WERI-Rb-1 (cell line): ENCODE measurements at regions not wholly inside any gene's neighbourhood (a gene's known extent, or its start where the extent isn't known, plus 50 kb on each side); places are given as distances from the start of the nearest gene placed in this dataset.

ENCODE experiments used
- DNase-seq: peaks from one replicate; pipeline ENCODE4 v3.0.0-alpha.2; 2020
- H3K27ac ChIP-seq: fragments of 250-450 bp; sonication (Bioruptor Pico); 2 replicates; pipeline ENCODE4 v1.5.1; 2020; ENCODE audit warnings: mild to moderate bottlenecking, moderate library complexity
- H3K27me3 ChIP-seq: fragments of 250-450 bp; sonication (Bioruptor Pico); 2 replicates; pipeline ENCODE4 v1.5.1; 2021; ENCODE audit warnings: mild to moderate bottlenecking, low read depth, moderate library complexity; ENCODE audit not compliant: insufficient read depth, severe bottlenecking
- H3K36me3 ChIP-seq: fragments of 250-450 bp; sonication (Bioruptor Pico); 2 replicates; pipeline ENCODE4 v1.5.1; 2020; ENCODE audit warnings: mild to moderate bottlenecking, moderate library complexity
- H3K4me3 ChIP-seq: 2 replicates; pipeline ENCODE4 v1.5.1; 2011; ENCODE audit warnings: low read depth, mild to moderate bottlenecking, control low read depth, low read length
- H3K9me3 ChIP-seq: fragments of 250-450 bp; sonication (Bioruptor Pico); 2 replicates; pipeline ENCODE4 v1.5.1; 2021; ENCODE audit warnings: mild to moderate bottlenecking, moderate library complexity; ENCODE audit not compliant: severe bottlenecking
- CTCF ChIP-seq: IDR thresholded peaks from 2 replicates; pipeline ENCODE4 v1.5.1; 2011; ENCODE audit warnings: low read depth, mild to moderate bottlenecking, control low read depth, inconsistent platforms, low read length

GRCh38 chr16:9316008-9316407, 224.6 kb downstream of the HAPSTR1 start:
- no peaks in the 10 kb centered on the region for H3K36me3 ChIP-seq
- no peak for DNase-seq
- no peak for TF ChIP-seq CTCF
- peaks cover 3% of the 10 kb centered on the region for H3K9me3 ChIP-seq
- H3K27me3 ChIP-seq: no peaks in the 10 kb centered on the region
- no peak overlapping the region for H3K4me3 ChIP-seq
- H3K27ac ChIP-seq: no peak overlapping the region

GRCh38 chr16:9316615-9317014, 225.2 kb downstream of the HAPSTR1 start:
- no peak for TF ChIP-seq CTCF
- no peak overlapping the region for H3K27ac ChIP-seq
- peaks cover 5% of the 10 kb centered on the region for H3K9me3 ChIP-seq
- no peaks in the 10 kb centered on the region for H3K36me3 ChIP-seq
- no peak overlapping the region for H3K4me3 ChIP-seq
- H3K27me3 ChIP-seq: no peaks in the 10 kb centered on the region
- no peak for DNase-seq

DNA sequence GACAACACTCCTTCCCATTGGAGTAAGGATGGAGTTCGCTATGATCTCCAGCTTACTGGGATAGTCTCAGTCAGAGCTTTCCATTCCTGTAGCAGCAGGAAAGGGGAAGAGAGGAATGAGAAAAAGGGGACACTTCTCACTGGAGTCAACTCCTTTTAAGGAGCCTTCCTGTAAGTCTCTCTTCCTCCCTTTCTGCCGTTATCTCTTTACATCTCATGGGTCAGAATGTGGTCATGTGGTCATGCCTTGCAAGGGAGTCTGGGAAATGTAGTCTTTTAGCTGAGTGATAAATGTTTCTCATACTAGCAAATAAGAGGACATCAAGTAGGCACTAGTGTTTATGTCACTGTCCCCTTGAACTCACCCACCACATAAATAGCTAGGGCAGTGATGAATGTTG, 227.3 kb downstream of the HAPSTR1 start:
- no peaks in the 10 kb centered on the region for H3K36me3 ChIP-seq
- DNase-seq: no peak
- TF ChIP-seq CTCF: no peak
- H3K4me3 ChIP-seq: no peak overlapping the region
- no peaks in the 10 kb centered on the region for H3K27me3 ChIP-seq
- H3K27ac ChIP-seq: no peak overlapping the region
- peaks cover 5% of the 10 kb centered on the region for H3K9me3 ChIP-seq

GRCh38 chr16:9322769-9323168, 231.3 kb downstream of the HAPSTR1 start:
- TF ChIP-seq CTCF: no peak
- DNase-seq: no peak
- H3K27me3 ChIP-seq: no peaks in the 10 kb centered on the region
- no peak overlapping the region for H3K4me3 ChIP-seq
- no peaks in the 10 kb centered on the region for H3K36me3 ChIP-seq
- no peak overlapping the region for H3K27ac ChIP-seq
- peaks cover 2% of the 10 kb centered on the region for H3K9me3 ChIP-seq

- Histone ChIP-seq H3K36me3 (no peaks in the 10 kb centered on the region), H3K27me3 (no peaks in the 10 kb centered on the region), H3K4me3 (no peak overlapping the region), H3K9me3 (peaks cover 2% of the 10 kb centered on the region), H3K27ac (no peak overlapping the region)
- no peak for DNase-seq
- no peak for TF ChIP-seq CTCF
Measured at GRCh38 chr16:9323170-9323569, 231.7 kb downstream of the HAPSTR1 start.

GRCh38 chr16:9327253-9327652, 235.8 kb downstream of the HAPSTR1 start:
- Histone ChIP-seq H3K9me3 (no peaks in the 10 kb centered on the region), H3K27me3 (no peaks in the 10 kb centered on the region), H3K27ac (no peak overlapping the region), H3K4me3 (no peak overlapping the region), H3K36me3 (no peaks in the 10 kb centered on the region)
- no peak for DNase-seq
- no peak for TF ChIP-seq CTCF
